Fibroblast of lung (primary cell): ENCODE measurements at regions not wholly inside any gene's neighbourhood (a gene's known extent, or its start where the extent isn't known, plus 50 kb on each side); places are given as distances from the start of the nearest gene placed in this dataset.

Experiments used
- CTCF ChIP-seq, 2 donors: IDR thresholded peaks in 1 of 2; conservative IDR thresholded peaks in 1 of 2; 1 replicate in 1 of 2; 2 replicates in 1 of 2; pipeline ENCODE4 v1.5.1; 2011 to 2012; ENCODE audit warnings: low read length in 2 of 2, control low read depth in 1 of 2, inconsistent platforms in 1 of 2, low read depth in 1 of 2, mild to moderate bottlenecking in 1 of 2
- EZH2 ChIP-seq: IDR thresholded peaks from 2 replicates; pipeline ENCODE4 v1.5.1; 2012; ENCODE audit warnings: low read length, control low read depth, mild to moderate bottlenecking; ENCODE audit errors: missing control alignments

- TF ChIP-seq CTCF (conservative IDR thresholded peaks at IDR 0.05 in 1 of 2, IDR thresholded peaks at IDR 0.05 in 1 of 2; ENCODE audit: low read depth in 1 of 2, low read length in 2 of 2) (no peak), EZH2 (no peak)
Measured at GRCh38 chr4:58711039-58711438, 1600.9 kb upstream of the IGFBP7 start.
